Activated naive CD8-positive, alpha-beta T cell treated with anti-CD3 and anti-CD28 coated beads, Interleukin-2, amount 10 ng/mL, durations not matched to agents 7 days and 5 days (primary cell): ENCODE measurements at regions not wholly inside any gene's neighbourhood (a gene's known extent, or its start where the extent isn't known, plus 50 kb on each side); places are given as distances from the start of the nearest gene placed in this dataset.
"Not testable (repeated sequence)": the region's sequence is repeated elsewhere in the genome, so short reads cannot be mapped to it uniquely, and the experiment has no call there.

Experiments used
- ATAC-seq: fragments of 150-1000 bp; cut with Tn5 transposase; one replicate; pipeline ENCODE4 v1.10.0; 2021; ENCODE audit warnings: low read depth, moderate library complexity
- POLR2A ChIA-PET: fragments of 350-600 bp; sonication (Branson Sonifier 250); formaldehyde crosslinking; loops from one replicate; lab custom pipeline; 2021; ENCODE audit warnings: antibody characterized with exemption; lab: Charles Lee
- DNase-seq: peaks from one replicate; pipeline ENCODE4 v3.0.0; 2021
- H3K27ac Mint-ChIP-seq: one replicate; pipeline ENCODE4 v1.8.0; 2022; ENCODE audit warnings: mild to moderate bottlenecking, mixed read lengths
- H3K27me3 Mint-ChIP-seq: one replicate; pipeline ENCODE4 v1.8.0; 2022; ENCODE audit warnings: mild to moderate bottlenecking, moderate library complexity, mixed read lengths
- H3K36me3 Mint-ChIP-seq: one replicate; pipeline ENCODE4 v1.8.0; 2021; ENCODE audit warnings: mild to moderate bottlenecking, mixed read lengths
- H3K4me1 Mint-ChIP-seq: one replicate; pipeline ENCODE4 v1.8.0; 2021; ENCODE audit warnings: mixed read lengths
- H3K4me3 Mint-ChIP-seq: one replicate; pipeline ENCODE4 v1.8.0; 2022; ENCODE audit warnings: mild to moderate bottlenecking, moderate library complexity, mixed read lengths
- H3K9me3 Mint-ChIP-seq: one replicate; pipeline ENCODE4 v1.8.0; 2021; ENCODE audit warnings: mixed read lengths

DNA sequence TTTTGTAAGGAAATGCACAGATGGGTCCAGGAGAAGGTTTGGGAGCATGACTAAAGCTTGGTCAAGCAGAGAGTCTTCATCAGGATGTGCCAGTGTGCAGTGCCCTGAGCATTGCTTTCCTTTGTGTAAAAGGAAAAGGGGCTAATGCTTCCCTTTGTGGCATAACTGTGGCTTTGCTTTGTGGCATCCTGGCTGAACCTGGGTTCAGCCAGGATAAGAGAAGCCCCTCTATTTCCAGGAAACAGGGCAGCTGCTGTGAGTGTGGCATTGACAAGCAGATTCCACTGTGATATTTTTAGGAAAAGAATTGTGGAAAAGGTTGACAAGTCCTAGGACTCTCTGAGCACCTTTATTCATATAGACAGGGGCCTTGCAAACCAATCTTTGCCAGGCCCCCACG lies 193.4 kb upstream of the CXCL12 start:
- ATAC-seq: no peak
- Mint-ChIP-seq H3K36me3 (no peaks in the 10 kb centered on the region), H3K4me3 (no peak overlapping the region), H3K4me1 (no peaks in the 10 kb centered on the region), H3K27ac (no peak overlapping the region), H3K27me3 (no peaks in the 10 kb centered on the region), H3K9me3 (no peaks in the 10 kb centered on the region)
- DNase-seq: no peak
- POLR2A ChIA-PET: no interaction called here

DNA sequence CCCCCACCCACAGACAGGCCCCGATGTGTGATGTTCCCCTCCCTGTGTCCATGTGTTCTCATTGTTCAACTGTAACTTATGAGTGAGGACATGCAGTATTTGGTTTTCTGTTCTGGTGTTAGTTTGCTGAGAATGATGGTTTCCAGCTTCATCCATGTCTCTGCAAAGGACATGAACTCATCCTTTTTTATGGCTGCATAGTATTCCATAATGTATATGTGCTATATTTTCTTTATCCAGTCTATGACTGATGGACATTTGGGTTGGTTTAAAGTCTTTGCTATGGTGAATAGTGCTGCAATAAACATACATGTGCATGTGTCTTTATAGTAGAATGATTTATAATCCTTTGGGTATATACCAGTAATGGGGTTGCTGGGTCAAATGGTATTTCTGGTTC lies 194.1 kb upstream of the CXCL12 start:
- H3K4me1 Mint-ChIP-seq, ATAC-seq, H3K27ac Mint-ChIP-seq, H3K36me3 Mint-ChIP-seq, POLR2A ChIA-PET, DNase-seq, H3K4me3 Mint-ChIP-seq, H3K27me3 Mint-ChIP-seq, H3K9me3 Mint-ChIP-seq: not testable (repeated sequence)

DNA sequence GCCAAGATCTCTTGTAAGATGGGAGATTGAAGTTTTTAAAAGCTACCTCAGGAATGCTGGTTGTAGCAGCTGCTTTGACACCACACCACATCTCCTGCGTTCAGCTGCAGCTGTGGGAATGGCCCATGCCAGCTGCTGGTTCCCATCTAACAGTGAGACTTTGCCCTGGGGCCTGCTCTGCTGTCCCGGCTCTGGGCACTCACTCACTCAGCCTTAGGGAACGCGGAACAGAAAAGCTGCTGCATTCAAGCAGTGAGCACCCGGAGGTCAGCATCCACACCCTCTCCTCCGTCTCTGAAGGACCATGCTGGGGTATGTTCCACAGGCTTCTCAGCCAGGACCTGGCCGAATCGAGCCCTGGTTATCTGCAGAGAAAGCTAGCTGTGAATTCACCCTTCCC lies 197.1 kb upstream of the CXCL12 start:
- H3K9me3 Mint-ChIP-seq: no peaks in the 10 kb centered on the region
- no peak overlapping the region for H3K4me3 Mint-ChIP-seq
- H3K4me1 Mint-ChIP-seq: no peaks in the 10 kb centered on the region
- ATAC-seq (no peak), DNase-seq (no peak)
- POLR2A ChIA-PET: no interaction called here
- H3K36me3 Mint-ChIP-seq: no peaks in the 10 kb centered on the region
- H3K27me3 Mint-ChIP-seq: no peaks in the 10 kb centered on the region
- no peak overlapping the region for H3K27ac Mint-ChIP-seq

DNA sequence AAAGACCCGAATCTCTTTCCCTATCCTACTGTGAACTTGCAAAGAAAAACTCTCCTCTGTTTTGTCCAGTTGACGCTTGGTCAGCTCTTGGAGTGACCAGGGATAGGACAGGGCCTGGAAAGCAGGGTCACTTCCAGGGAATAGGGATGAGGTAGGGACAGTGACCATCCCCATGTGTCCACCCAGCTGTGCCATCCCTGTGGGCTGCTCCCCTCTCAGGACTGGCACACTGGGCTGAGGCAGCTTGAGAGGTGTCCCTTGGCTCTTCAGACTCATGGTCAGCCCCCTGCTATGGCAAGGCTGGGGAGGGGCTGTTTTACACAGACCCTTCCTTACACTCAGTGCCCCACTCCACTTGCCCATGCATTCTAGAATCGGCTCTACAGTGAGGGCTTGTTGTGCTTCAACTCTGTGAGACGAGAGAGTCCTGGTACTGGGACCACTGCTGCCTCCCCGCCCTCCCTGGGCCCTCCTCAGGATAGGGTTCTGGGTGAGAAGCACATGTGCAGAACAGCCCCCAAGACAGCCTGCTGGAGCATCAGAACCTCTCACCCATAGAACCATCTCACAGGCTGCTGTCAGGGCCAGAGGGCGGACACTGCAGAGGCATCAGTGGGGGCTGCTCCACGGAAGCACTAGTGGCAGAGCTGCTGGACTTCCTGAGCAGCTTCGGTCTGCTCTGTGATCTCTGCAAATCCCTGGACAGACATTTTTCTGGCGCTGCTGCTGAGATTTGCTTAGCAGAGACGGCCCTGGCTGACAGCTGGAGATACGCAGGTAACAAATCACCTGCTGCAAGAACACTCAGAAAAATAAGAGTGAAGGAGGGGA lies 202.8 kb upstream of the CXCL12 start:
- POLR2A ChIA-PET: no interaction called here
- no peak for ATAC-seq

DNA sequence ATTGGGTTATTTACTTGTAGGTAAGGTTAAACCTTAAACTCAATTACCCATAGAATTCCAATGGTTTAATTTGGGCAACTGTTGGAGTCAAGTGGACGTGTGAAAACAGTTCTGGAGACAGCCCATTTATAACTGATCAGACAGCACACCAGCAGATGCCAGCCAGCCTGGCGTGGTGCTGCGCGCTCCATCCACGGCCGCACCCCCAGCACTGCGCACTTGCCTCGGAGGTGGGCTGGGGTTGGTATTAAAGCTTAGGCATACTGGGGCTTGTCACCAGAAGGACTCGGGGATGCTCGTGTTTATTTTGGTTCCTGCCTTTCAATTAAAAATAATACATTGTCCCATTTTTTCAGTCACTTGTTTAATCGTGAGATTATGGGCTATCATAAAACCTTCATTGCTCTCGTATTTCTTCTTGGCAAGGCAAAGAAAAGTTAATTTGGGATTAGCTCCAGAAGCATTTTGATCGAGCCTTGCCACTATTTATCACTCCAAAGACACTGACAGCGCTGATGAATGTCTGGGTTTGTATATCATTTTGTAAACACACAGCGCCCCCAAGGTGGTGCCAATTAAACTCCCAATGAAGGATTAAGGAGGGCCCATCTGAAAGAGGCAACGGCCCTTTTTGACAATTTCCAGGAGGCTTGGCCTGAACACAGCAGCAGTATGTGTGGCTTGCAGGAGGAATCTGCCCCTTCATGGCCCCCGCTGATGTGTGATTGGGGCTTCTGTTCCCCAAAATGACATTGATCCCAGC lies 204.5 kb upstream of the CXCL12 start:
- Mint-ChIP-seq H3K4me3 (no peak overlapping the region), H3K9me3 (no peaks in the 10 kb centered on the region)
- no peak for ATAC-seq

More for the DNA sequence above, 202.8 kb upstream of the CXCL12 start:
- Mint-ChIP-seq H3K36me3 (no peaks in the 10 kb centered on the region), H3K4me3 (no peak overlapping the region), H3K27ac (no peak overlapping the region), H3K9me3 (no peaks in the 10 kb centered on the region), H3K27me3 (no peaks in the 10 kb centered on the region), H3K4me1 (no peaks in the 10 kb centered on the region)
- DNase-seq: no peak

DNA sequence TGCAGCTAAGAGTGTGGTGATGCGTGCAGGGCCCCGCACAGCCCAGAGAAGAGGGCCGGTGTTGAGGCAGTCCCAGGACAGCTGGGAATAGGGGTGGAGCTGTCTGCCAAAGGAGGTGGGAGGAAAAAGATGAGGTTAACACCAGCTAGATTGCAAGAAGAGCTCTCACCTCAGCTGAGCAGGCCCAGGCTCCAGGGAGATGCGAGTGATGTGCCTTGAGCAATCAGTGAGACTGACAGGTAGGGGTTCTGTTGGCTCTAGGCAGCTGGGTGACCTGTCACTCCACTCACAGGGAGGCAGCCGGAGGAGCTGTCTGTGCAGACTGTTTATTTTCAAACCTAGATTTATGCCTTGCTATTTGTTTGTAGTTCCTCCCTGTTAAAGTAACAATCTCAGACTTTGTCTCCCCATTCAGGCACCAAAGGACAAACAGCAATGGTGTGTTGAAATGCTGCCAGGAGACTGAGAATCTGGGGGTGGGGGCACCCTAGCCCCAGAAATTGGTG lies 205.1 kb upstream of the CXCL12 start:
- H3K4me3 Mint-ChIP-seq: no peak overlapping the region
- ATAC-seq: no peak
- H3K9me3 Mint-ChIP-seq: no peaks in the 10 kb centered on the region
- no peak for DNase-seq
- H3K27ac Mint-ChIP-seq: no peak overlapping the region
- H3K4me1 Mint-ChIP-seq: no peaks in the 10 kb centered on the region
- H3K36me3 Mint-ChIP-seq: no peaks in the 10 kb centered on the region
- no peaks in the 10 kb centered on the region for H3K27me3 Mint-ChIP-seq
- POLR2A ChIA-PET: no interaction called here

More for the DNA sequence above, 204.5 kb upstream of the CXCL12 start:
- no peaks in the 10 kb centered on the region for H3K4me1 Mint-ChIP-seq
- DNase-seq: no peak
- no peaks in the 10 kb centered on the region for H3K27me3 Mint-ChIP-seq
- POLR2A ChIA-PET: no interaction called here
- H3K36me3 Mint-ChIP-seq: no peaks in the 10 kb centered on the region
- H3K27ac Mint-ChIP-seq: no peak overlapping the region

DNA sequence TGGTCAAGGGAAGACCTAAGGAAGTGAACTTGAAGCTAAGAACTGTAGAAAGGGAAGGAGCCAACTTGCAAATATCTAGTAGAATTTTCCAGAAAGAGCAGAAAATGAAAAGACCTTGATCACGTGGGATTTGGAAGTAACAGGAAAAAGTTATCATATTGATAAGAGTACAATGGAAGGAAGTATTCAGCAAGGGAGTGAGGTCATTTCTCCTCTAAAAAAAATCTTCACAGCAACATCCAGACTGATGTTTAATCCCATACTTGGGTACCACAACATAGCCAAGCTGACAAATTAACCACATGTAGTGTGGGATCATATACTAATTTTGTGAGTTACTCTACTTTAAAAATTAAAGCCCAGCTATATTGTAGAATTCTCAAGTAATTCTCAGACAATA lies 207.0 kb upstream of the CXCL12 start:
- H3K9me3 Mint-ChIP-seq: no peaks in the 10 kb centered on the region

DNA sequence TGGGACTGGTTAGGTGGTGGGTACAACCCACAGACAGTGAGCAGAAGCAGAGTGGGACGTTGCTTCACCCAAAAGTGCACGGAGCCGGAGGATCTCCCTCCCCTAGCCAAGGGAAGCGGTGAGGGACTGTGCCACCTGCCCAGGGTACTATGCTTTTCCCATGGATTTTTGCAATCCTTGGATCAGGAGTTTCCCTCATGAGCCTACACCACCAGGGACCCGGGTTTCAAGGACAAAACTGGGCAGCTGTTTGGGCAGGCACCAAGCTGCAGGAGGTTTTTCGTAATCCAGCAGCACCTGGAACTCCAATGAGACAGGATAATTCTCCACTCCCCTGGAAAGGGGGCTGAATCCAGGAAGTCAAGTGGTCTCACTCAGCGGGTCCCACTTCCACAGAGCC lies 209.1 kb upstream of the CXCL12 start:
- Mint-ChIP-seq H3K4me1 (no peaks in the 10 kb centered on the region), H3K27me3 (no peaks in the 10 kb centered on the region)
- ATAC-seq: no peak

More for the DNA sequence above, 207.0 kb upstream of the CXCL12 start:
- Mint-ChIP-seq H3K36me3 (no peaks in the 10 kb centered on the region), H3K4me3 (no peak overlapping the region), H3K27me3 (no peaks in the 10 kb centered on the region), H3K27ac (no peak overlapping the region), H3K4me1 (no peaks in the 10 kb centered on the region)
- no peak for DNase-seq
- POLR2A ChIA-PET: no interaction called here
- ATAC-seq: no peak

DNA sequence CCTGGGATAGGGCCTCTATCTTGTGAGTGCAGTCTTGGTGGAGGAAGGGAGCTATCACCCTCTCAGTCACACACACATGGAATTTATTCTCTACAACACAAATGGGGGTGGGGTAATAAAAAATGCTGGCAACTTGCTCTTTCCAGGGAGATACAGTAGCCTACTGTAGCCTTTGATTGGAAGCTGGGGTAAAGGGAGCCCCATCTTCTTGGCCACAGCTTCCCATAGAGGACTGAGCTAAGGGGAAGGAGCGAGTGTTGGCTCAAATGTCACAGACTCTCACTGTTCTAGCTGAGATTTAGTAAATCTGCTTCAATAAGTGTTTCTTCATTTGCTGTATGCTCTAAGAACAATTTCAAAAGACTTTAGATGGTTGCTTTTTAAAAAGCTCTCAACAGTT lies 222.2 kb upstream of the CXCL12 start:
- POLR2A ChIA-PET: no interaction called here

More for the DNA sequence above, 209.1 kb upstream of the CXCL12 start:
- no peak overlapping the region for H3K27ac Mint-ChIP-seq
- H3K36me3 Mint-ChIP-seq: no peaks in the 10 kb centered on the region
- POLR2A ChIA-PET: no interaction called here
- H3K9me3 Mint-ChIP-seq: no peaks in the 10 kb centered on the region
- no peak for DNase-seq
- no peak overlapping the region for H3K4me3 Mint-ChIP-seq

DNA sequence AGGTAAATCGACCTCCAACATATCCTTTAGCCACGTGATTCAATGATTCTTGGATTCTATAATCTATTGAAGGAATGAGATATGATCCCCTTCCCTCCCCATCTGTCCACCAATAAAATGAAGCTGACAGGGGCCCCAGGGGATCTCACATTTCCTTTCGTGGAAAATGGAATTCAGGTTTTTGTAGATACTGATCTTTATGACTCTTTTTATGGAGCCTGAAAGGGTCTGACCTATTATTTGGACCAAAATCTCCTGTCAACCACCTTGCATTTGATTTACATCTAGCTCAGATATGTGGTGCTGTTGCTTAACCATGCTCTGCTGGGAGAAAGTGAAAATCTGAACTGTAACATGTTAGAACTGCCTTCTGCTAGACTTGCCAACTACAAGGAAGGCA lies 234.0 kb upstream of the CXCL12 start:
- POLR2A ChIA-PET: no interaction called here
- DNase-seq (no peak), ATAC-seq (no peak)
- Mint-ChIP-seq H3K36me3 (no peaks in the 10 kb centered on the region), H3K4me1 (no peaks in the 10 kb centered on the region), H3K4me3 (no peak overlapping the region), H3K27me3 (no peaks in the 10 kb centered on the region), H3K27ac (no peak overlapping the region), H3K9me3 (no peaks in the 10 kb centered on the region)

More for the DNA sequence above, 222.2 kb upstream of the CXCL12 start:
- H3K9me3 Mint-ChIP-seq: no peaks in the 10 kb centered on the region
- no peaks in the 10 kb centered on the region for H3K4me1 Mint-ChIP-seq
- no peaks in the 10 kb centered on the region for H3K36me3 Mint-ChIP-seq
- H3K27me3 Mint-ChIP-seq: peaks cover 12% of the 10 kb centered on the region
- no peak overlapping the region for H3K4me3 Mint-ChIP-seq
- no peak overlapping the region for H3K27ac Mint-ChIP-seq
- no peak for DNase-seq
- ATAC-seq: no peak

DNA sequence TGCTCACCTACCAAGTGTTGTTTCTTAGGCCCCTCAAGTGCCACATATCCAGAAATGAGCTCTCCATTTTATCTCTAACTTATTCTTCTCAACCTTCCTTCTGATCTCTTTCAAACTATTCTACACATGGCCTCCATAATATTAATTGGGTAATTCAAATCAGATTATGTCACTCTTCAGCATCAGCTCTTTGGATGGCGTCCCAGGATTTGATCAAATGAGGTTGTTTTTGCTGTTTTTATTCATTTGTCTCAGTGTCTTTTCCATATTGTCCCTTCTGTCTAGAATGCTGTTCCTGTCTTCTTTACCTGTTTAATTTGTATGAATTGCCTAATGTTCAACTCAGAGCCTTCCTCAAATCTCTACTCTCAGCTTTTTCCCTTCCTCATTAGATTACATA lies 234.6 kb upstream of the CXCL12 start:
- Mint-ChIP-seq H3K27me3 (no peaks in the 10 kb centered on the region), H3K4me3 (no peak overlapping the region), H3K27ac (no peak overlapping the region), H3K9me3 (no peaks in the 10 kb centered on the region), H3K36me3 (no peaks in the 10 kb centered on the region), H3K4me1 (no peaks in the 10 kb centered on the region)
- DNase-seq (no peak), ATAC-seq (no peak)
- POLR2A ChIA-PET: no interaction called here

DNA sequence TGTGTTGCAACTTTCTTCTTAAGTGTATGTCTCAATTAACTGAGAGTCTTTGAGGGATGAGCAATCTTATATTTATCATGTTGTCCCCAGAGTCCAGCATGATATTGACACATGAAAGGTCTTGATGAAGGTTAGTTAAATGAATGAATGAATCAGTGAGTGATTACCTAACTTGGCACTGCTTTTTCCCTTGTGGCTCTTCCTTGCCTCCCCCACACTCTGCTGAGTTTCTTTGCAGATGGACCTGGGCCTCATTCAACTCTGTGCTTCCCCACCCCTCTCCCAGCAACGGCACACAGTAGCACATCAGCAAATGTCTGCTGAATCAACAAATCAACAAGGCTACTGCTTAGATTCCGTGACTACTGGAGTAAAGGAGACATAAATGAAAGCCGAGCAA lies 235.1 kb upstream of the CXCL12 start:
- Mint-ChIP-seq H3K27me3 (no peaks in the 10 kb centered on the region), H3K4me1 (no peaks in the 10 kb centered on the region), H3K36me3 (no peaks in the 10 kb centered on the region), H3K27ac (no peak overlapping the region), H3K9me3 (no peaks in the 10 kb centered on the region), H3K4me3 (no peak overlapping the region)
- POLR2A ChIA-PET: no interaction called here
- DNase-seq (no peak), ATAC-seq (no peak)

DNA sequence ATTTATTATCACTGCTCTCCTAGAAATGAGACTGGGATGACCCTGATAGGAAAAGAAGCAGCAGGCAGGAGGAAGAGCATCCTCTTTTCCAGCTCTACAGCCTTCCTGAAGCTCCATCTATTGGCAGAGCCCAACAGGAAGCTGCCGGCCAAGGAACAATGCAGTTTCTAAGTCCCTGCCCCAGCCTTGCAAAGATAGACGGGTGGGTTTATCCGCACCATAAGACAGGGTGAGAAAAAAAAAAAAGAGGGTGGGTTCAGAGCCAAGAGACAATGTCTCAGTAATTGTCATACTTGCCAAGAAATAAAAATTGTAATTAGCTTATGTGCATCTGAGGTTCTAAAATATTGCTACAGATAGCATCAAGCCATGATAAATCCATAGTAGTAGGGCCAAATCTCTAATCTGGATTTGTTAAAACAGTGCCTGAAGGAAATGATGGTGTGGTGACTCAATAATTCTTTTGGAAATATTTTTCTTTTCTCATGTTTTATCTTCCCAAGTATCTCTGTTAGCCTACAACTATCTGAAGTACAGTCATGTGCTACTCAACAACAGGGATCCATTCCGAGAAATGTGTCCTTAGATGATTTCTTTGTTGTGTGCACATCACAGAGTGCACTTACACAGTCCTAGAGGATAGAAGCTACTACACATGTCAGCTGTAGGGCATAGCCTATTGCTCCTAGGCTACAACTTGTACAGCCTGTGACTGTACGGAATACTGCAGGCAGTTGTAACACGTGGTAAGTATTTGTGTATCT lies 242.9 kb upstream of the CXCL12 start:
- Mint-ChIP-seq H3K9me3 (no peaks in the 10 kb centered on the region), H3K4me1 (no peaks in the 10 kb centered on the region), H3K27me3 (no peaks in the 10 kb centered on the region), H3K4me3 (no peak overlapping the region), H3K36me3 (no peaks in the 10 kb centered on the region), H3K27ac (no peak overlapping the region)
- POLR2A ChIA-PET: no interaction called here
- DNase-seq: no peak
- ATAC-seq: no peak
